GM18868 (cell line): ENCODE measurements at regions not wholly inside any gene's neighbourhood (a gene's known extent, or its start where the extent isn't known, plus 50 kb on each side); places are given as distances from the start of the nearest gene placed in this dataset.
A peak's percentile ranks its signal among the peaks of the same experiment; 100 is the strongest.
"Not testable (repeated sequence)": the region's sequence is repeated elsewhere in the genome, so short reads cannot be mapped to it uniquely, and the experiment has no call there.

ENCODE experiments used
- ATAC-seq: cut with Tn5 transposase; IDR thresholded peaks from one replicate; pipeline ENCODE4 v1.9.1; 2021; ENCODE audit warnings: mild to moderate bottlenecking, moderate library complexity; ENCODE audit not compliant: unreplicated experiment

DNA sequence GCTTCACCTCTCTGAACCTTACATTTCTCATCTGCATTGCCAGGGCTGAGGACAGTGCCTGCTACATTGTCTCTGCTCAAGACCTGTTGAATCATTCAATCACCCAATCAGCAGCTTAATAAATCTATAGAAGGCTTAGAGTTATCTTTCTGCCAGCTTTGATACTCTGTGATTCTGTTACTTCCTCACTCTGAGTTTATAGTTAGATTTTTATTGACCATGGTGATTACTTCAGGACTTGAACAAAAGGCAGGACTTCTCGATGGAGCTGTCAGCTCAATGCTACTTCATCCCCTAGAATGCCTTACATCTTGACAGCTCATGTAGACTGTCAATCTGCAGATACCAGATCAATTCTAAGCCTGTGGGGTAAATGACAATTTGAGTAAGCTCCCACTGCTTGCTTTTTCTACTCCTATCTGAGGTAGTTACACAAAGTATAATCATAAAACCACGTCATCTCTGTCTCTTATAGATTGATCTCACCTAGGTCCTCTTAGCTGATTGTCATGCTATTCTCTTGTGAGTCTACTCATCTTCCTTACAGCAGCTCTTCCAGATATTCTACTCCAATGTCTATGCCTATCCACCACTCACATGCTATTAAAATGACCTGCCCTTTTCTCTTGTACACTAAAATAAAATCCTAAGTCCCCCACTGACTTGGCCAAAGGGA is 318.3 kb upstream of the CA10 start:
- ATAC-seq, result no peak

DNA sequence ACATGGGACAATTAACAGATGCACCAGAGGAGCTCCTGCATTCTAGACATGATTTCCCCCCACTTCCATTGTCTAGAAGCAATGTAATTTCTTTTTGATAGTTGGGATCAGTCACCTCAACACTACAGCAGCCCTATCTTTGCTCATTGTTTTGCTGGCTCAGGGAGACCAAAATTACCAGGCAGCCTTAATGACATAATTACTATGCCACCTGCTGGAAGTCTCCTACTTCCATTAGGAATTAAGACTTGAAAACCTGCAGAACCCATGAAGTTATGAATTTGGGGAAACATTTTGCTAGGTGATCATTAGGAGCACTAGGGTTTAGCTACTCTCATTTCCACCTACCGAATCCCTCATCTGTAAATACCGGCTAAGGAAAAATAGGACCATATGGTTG is 312.0 kb upstream of the CA10 start:
- no peak for ATAC-seq

DNA sequence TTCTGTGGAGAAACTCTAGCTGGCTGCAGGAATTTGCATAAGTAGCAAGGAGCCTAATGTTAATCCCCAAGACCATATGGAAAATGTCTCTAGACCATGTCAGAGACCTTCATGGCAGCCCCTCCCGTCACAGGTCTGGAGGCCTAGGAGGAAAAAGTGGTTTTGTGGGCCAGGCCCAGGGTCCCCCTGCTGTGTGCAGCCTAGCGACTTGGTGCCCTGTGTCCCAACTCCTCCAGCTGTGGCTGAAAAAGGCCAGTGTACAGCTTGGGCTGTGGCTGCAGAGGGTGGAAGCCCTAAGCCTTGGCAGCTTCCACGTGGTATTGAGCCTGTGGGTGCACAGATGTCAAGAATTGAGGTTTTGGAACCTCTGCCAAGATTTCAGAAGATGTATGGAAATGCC is 306.9 kb upstream of the CA10 start:
- ATAC-seq, result no peak

- ATAC-seq, result no peak
Observed at GRCh38 chr17:52451294-52451861, 292.9 kb upstream of the CA10 start.

DNA sequence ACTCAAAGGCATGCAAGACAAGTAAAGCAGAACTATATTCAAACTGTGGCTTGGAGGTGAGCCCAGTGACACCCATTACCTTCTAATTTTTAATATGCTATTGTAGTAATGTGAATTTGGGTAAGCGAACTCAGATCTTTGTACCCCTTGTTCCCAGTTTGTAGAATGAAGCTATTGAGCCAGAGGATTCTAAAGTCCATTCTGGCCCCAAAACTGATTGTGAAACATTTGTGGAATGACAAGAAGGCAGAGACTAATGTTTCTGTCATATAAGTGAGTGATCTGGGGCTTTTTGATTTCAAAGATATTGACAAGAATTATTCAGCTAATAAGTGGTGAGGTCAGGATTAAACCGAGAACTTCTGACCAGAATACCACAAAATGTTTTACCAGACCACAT is 283.8 kb upstream of the CA10 start:
- ATAC-seq, result no peak

DNA sequence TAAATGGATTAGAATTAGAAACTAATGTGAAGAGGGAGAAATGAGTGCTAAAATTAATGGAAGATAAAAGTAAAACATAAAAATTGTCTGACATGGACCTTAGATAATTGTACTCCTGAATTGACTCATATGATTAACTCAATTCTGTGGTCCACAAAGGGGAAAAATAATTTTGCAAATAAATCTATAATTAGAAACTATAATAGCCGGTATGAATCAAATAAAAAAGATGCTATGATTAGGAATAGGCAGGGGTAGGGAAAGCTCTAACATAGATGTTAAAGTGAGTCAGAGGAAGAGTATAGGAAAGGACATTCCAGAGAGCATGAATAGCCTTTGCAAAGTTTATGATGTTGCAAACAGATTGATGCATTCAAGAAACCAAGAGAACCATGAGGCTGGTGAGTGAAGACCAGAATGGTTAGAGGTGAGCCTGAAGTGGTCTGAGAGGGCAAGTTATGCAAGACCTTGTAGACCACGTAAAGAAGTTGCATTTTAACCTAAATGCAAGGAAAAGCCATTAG is 262.1 kb upstream of the CA10 start:
- no peak for ATAC-seq

DNA sequence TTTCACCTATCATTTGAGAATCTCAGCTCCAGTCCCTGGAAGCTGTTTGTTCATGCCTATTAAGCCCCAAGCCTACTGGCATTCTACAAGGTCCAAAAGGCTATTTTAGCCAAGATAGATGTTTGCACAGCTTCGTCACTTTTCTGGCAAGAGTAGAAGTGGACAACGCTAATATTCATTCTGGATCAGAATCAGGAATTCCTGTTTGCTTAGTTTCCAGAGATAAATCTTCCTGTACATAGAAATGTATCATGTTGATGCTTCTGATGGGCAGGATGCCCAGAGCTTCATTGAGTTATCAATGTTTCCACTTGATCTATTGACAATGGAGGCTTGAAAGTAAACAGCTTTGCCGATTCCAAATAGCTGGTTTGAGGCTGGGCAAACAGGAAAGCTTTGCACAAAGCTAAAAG is 260.7 kb upstream of the CA10 start:
- ATAC-seq, result no peak

DNA sequence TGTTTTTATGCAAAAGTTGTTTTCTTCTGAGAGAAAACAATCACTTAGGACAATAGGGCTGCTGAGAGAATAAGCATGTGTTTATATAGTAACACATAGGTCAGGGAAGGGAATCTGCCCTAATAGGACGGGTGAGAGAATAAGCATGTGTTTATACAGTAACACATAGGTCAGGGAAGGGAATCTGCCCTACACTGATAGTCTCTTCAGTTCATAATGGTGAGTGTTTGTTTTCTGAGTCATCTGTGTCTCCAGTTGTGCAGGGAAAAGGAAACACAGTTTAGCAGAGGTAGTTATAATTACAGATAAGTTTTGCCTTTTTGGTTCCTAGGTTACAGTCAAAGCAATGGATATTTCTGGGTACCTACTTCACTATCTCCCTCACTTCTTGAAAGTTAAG is 252.3 kb upstream of the CA10 start:
- ATAC-seq, result no peak

- not testable (repeated sequence) for ATAC-seq
Observed at GRCh38 chr17:52409222-52409621, 250.7 kb upstream of the CA10 start.

- ATAC-seq, result no peak
Observed at GRCh38 chr17:52395308-52395707, 236.8 kb upstream of the CA10 start.

DNA sequence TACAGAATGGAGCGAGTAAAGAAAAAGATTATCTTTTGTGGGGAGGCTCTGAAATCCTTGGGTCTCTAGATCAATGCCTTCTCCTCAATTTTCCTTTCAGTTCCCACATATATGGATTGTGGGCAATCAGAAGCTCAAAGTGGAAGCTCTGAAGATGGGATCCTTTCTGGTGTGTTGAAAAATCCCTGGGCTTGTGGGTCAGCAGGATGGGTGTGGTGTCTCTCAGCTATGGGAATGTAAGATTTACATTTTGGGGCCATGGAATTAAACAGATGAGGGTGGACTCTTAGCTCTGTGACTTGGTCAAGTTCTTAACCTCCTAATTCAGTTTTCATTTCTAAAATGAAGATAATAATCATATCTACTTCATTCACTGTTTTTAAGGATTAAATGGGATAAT is 231.9 kb upstream of the CA10 start:
- no peak for ATAC-seq

DNA sequence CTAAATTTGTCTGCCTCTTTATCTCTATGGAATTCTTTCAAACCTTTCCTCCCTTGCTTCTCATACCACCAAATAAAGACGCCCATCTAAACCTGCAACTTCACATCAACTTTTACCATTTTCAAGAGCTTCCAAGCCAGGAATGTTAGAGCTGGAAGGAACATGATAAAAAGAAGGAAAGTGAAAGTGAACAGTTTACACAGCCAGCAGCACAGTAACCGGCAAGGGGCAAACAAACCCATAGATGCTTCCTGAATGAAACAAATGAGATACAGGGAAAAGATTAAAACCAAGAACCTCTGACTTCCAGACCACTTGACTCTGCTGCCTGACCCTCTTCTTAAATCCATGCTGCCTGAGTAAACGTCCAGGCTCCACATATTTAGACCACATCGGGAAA is 231.1 kb upstream of the CA10 start:
- no peak for ATAC-seq

GRCh38 chr17:52388941-52389340 is 230.4 kb upstream of the CA10 start:
- ATAC-seq, result no peak

GRCh38 chr17:52384695-52385094 is 226.2 kb upstream of the CA10 start:
- no peak for ATAC-seq

DNA sequence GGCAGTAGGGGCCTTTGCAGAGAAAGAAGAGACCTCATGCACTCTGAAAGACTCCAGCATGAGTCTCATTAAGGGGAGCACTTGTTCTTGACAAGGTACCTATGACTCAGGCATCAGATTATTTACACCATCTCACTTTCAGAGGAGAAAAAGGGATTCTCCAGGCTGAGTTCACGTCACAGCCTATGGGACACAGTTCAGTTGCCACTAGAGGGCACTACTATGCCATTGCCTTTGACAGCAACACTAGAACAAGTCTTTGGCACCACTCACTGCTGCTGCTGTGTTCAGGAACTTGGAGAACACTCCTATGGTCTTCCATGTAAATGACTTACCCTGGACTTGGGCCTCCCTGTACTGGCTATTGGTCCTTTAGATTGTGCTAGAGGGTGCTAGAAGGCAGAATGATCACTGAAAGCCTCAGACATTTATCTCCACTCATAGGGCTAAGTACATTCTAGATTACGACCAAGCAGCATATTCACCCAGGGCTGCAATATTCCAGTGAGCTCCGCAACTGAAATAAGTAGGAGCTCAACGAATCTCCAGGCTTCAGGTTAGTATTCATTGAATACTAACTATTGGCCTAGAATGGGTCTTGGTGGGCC is 225.1 kb upstream of the CA10 start:
- peak; percentile 96 for ATAC-seq

- ATAC-seq, result no peak
Observed at GRCh38 chr17:52378860-52379259, 220.3 kb upstream of the CA10 start.

GRCh38 chr17:52376137-52376536 is 217.6 kb upstream of the CA10 start:
- no peak for ATAC-seq

GRCh38 chr17:52368886-52369285 is 210.4 kb upstream of the CA10 start:
- no peak for ATAC-seq

GRCh38 chr17:52357854-52358253 is 199.3 kb upstream of the CA10 start:
- ATAC-seq, result no peak

- no peak for ATAC-seq
Observed at GRCh38 chr17:52336796-52337195, 178.3 kb upstream of the CA10 start.

- no peak for ATAC-seq
Observed at GRCh38 chr17:52306314-52306713, 147.8 kb upstream of the CA10 start.

- no peak for ATAC-seq
Observed at GRCh38 chr17:52298881-52299280, 140.4 kb upstream of the CA10 start.
